Stimulated activated CD4-positive, alpha-beta T cell treated with anti-CD3 and anti-CD28 coated beads, Interleukin-4, amount 100 ng/mL, for 48 hours (primary cell): ENCODE measurements at regions not wholly inside any gene's neighbourhood (a gene's known extent, or its start where the extent isn't known, plus 50 kb on each side); places are given as distances from the start of the nearest gene placed in this dataset.
"Not testable (repeated sequence)": the region's sequence is repeated elsewhere in the genome, so short reads cannot be mapped to it uniquely, and the experiment has no call there.

Source experiments
- DNase-seq, 2 donors: peaks; one replicate each; pipeline ENCODE4 v3.0.0-alpha.2; 2020; ENCODE audit warnings: low read depth in 2 of 2

DNA sequence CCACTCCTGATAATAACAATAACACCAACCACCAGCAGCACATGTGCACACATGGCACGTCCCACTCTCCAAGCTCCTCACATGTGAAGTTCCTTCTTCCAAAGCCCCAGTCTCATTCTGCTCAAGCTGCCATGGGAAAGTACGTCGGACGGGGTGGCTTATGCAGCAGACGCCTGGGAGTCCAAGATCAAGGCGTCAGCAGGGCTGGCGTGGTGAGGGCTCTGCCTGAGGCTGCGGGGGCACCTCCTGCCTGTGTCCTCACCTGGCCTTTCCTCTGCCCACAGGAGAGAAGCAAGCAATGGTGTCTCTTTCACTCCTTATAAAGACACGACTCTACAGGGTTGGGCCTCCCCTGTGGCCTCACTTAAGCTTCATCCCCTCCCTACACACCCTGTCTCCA is 68.8 kb upstream of the INSIG1 start:
- DNase-seq, result no peak

DNA sequence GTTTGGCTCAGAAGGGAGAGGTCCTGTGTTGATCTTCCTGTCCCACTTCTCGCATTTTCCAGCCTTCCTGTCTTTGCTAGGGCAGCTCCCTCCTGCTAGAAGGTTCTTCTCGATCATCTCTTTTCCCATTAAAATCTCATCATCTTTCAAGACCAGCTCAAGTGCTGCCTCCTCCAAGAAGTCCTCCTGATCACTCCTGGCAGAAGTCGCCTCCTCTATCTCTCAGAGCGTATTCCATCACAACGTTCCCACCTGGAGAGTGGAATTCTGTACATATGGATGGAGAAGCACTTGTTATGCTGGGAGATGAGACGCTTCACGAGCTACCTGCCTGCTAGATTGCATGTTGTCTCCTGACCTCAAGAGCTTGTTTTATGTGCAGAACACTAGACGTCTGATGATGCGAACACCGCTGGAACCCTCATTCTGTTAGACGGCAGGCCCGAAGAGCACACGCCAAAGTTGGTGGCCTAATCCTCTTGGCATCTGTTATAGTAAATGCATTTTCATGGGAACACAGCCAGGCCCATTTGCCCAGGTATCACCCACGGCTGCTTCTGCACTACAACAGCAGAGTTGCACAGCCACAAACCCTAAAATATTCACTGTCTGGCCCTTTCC is 68.0 kb upstream of the INSIG1 start:
- DNase-seq, result no peak

DNA sequence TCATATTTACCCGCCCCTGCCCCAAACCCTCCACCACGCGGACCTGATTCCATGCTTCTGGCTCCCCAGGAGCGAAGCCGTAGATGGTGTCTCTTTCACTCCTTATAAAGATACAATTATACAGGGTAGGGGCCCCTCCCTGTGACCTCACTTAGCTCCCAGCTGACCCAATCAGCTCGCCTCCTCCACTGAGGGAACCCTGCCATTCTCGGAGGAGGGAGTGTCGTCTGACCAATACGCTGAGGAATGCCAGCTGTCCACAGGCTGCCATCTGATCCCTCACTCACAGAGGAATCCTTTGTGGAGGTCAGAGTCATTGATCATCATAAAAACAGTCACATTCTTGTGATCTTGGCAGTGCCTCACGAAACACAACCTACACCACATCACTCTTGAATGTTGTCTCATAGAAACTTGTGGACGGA is 67.5 kb upstream of the INSIG1 start:
- no peak for DNase-seq

DNA sequence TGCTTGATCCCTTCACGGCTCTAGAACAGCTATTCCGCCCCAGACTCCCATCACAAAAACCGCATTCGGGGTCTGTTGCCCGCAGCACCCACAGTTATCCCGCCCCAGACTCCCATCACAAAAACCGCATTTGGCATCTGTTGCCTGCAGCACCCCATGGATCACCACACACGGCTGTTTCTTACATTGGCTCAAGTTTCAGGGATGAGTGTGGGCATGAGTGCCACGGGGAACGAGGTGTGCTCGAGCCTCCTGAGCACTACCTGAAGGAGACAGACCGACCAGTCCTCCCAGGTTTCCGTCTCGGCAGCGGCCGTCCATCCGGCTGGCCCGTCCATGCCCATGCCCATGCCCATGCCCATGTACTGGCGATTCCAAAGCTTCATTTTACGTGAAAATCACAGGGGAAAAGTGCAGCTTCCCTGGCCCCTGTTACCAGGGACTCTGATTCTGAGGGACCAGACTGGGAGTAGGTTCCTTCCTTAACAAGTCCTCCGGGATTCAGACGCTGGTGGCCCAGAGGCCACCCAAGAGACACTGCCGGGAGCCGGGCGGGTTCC is 66.4 kb upstream of the INSIG1 start:
- no peak for DNase-seq

DNA sequence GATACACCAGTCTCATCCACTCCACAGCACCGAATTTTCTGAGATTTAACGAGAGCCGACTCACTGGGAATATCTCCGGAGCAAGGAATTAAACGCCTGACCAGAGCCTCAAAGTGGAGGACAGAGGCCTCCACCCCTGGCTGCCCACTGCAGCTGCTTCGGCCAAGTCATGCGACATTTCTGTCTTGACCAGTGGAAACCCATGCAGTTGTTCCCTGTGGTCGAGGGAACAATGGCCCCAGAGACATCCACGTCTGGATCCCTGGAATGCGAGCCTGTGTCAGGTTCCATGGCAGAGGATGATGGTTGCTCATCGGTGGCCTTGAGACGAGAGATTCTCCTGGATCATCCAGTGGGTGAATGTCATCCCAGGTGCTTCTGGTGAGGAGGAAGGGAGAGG is 65.7 kb upstream of the INSIG1 start:
- DNase-seq, result no peak

DNA sequence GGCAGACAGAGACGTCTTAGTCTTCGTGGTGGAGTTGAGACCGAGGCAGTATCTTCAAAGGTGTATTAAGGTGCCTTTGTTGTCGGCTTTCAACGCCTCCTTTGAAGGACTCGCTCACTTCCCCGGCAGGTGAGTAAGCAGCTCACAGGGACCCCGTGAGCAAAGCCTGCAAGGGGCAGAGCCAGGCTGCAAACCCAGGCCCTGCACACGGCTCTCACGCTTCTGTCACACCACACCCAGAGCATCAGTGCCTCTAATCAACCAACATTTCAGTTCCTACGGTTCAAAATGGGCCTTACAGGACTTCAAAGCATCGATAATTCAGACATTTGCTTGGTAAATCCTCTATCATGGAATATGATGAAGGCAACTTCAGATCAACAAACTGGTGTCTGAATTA is 64.8 kb upstream of the INSIG1 start:
- no peak for DNase-seq

DNA sequence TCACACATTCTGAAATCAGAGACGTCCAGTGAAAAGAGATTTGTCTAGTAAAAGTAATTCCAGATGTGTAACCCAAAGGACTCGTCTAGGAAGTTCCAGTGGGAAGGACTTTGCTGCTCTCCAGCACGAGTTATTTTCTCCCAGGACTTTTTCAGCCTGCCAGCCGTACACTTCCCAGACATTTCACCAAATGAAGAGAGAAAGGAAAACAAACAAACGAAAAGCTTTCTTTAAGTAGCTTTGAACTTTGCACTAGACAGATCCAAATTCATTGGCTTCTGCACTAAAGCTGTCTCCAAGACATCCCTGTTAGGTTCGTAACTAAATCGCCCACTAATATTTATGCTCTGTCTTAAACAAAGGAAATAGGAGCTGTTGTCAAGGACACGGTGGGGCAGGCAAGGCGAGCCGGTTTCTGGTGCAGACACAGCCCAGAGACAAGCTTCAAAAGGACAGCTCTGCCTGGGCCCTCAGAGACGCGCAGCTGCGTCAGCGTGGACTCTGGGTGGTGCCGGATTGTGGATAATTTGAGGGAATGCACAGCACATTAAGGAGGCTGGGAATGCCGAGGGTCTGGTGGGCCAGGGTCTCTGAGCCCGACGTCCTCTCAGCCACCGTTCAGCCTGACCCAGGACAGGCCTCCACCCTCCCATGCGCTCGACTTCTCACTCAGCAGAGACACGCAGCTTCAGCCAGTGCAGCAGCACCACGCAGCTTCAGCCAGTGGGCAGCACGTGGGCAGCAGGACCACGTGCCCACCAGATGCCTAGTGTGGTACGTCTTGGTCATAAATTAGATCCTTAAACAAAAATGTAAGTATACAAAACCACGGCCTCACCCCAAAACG is 64.1 kb upstream of the INSIG1 start:
- DNase-seq, result no peak

DNA sequence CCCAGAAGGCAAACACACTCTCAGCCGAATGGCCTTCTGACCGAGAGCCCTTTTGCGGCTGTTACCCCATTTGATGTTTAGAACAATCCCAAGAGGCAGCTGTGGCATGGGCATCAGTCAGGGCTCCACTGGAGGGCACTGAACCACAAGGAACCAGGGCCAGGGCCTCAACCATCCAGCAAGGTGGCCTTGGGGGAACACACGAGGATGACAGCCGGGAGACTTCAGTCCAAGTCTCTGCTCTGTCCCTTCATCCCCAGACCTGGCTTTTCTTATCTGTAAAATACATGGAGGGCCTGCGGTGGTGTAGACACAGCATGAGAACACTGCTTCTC is 63.6 kb upstream of the INSIG1 start:
- no peak for DNase-seq

DNA sequence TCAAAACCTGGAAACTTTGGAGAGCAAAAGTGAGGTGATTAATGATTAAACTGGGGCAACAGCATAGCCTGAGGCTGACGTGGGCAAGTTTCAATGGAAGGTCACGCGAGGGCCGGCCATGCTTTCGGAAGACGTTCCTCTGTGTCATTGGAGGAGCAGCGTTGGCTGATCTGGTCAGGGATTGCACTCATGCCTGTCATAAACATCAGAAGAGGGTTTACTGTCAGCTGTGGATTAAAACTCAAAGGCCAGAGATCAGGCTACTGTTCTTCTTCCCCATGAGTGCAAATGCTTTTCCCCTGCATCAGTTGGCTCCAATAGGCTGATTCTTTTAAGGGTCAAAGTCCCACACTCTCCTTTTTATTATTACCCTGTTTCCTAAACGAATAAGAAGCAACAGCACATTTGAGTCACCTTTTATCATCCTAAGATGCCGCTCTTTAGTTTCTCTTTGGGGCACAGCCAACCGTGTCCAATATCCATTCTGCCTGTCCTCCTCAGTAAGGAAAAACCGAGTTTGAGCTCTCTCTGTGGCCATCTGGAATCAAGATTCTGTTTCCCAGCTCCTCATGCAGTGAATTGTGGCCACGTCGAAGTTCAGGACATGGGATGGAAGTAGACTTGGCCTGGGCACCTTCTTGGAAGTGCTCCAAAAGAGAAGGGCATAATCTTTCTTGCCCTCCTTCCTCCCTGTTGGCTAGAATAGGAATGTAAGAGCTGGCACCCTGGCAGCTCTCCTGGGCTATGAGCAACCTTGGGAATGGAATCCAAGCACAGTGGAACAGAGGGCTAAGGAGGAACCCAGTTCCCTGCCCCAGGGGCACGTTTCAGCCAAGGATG is 62.5 kb upstream of the INSIG1 start:
- DNase-seq, result no peak

DNA sequence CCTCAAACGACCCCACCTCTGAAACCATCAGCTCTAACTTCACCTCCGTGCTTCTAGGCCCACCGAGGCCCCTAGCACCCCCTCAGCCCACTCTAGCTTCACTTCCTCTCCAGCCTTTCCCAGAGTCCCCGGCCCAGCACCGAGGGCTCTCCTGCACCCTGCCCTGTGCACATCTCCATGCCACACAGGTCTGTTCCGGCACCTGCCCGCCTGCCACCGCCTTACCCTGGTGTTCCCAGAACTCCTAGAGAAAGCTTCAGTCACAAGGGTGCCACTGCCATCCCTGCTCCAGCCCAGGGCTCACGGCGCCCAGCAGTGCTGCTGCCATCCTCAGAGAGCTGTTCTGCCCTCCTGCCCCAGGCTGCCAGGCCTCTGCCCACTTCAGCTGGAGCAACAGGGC is 61.3 kb upstream of the INSIG1 start:
- DNase-seq, result no peak

DNA sequence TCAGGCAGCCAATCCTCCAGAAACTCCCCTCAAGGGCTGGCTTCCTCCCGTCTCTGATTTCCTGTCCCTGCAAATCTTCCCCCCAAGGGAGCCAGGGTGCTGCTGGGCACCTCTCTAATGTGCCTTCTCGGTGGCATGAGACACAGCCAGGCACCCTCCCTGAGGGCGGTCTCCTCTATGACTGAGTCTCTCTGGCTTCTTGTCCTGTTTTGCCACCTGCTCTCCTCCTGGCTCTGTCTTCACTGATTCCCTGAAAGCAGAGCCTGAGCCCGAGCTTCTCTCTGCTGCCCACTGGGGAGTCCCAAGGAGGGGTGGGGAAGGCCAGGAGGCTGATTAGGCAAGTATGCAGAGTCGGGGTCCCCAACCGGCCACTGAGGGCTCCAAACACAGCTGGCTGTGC is 60.4 kb upstream of the INSIG1 start:
- no peak for DNase-seq

DNA sequence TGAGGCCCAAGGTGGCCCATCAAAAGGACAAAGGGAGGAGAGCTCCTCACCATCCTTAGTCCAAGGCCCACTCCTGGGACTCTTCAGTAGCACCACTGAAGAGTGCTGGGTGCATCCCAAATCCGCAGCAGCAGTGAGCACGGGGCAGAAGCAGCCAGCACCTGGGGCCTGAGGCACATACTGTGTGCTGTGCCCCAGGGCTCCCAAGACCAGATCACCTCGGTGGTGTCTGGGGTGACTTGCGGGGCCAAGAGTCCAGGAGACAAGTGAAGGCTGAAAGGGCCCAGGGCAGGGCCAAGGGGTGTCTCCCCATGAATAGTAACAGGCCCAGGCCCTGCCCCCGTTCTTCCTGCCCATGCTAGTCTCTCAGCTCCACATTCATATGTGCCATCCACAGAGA is 59.9 kb upstream of the INSIG1 start:
- no peak for DNase-seq

DNA sequence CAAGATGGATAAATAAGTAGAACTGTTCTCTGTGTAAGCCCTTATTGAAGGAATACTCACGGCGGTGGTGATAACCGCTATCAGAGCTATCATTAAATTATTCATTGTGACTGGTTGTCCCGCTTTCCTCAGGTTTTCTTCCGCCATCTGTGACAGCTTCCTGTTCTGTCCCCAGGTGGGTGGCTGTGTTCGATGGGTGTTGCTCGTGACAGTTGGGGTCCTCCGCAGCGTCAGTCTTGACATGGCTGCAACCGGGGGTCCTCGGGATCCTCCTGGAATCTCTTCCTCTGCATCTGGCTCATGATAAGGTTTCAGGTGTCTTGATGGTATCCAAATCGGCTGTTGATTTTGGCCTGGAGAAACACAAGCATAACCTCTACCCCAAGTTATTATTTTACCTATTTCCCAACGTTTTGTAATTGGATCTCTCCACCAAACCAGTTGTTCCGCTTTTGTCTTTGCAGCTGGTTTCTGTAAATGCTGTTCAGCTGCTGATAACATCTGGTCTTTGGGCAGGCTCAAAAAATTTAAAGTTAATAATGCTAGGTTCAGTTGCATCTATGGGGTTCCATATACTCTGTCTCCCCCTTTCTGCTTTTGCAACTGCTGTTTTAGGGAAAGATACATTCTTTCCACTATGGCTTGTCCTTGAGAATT is 58.1 kb upstream of the INSIG1 start:
- not testable (repeated sequence) for DNase-seq

DNA sequence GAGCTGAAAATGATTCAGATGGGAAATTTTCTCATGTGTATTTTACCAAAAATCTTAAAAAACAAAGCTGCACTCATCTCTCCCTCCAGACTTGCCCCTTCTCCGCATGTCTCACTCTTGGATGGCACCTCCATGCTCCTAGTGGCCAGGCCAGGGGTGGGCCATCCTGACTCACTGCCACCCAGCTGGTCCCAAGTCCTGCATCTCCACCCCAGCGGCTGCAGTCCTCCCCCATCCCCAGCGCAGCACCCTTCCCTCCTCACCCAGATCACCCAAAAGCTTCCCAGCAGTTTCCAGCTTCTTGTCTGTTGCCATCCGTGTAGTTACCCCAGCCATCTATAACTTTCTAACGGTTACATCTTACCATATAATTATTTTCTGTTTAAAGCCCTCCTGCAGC is 53.0 kb upstream of the INSIG1 start:
- no peak for DNase-seq

DNA sequence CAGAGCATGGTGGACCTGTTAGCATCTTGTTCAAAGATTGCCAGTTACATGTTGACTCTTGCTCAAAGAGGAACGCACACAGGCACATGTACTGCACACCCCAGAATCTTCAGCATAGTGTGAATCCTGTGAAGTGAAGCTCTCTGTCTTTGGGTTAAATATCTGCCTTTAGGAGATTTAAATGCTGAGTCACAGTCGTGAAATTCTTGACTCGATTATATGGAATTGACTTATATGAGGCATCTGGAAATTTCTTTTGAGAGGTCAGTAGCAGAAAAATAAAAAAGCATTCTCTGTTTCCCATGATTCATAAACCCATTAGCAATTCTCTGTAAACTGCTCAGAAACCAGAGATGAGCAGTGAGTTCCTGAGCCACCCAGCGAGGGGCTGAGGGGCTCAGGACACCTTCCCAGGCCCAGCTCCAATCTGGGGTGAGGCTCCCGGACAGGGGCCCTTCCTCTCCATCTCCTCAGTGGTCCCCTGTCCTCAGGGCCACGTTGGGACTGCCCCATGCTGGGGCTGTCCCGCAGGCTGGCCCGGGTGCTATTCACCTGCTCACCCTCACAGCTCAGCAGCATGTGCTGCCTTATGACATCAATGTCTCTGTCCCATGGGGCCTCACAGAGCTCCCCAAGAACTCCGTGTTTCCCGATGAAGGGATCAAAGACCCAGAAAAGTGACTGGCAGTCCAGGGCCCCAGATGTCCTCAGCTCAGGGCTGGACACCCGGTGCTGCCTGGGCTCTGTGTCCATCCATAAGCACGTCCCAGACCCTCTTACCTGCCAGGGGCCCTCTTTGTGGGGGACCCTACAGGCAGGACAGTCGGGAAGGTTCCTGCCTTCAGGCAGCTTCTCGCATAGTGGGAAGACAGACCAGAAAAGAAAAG is 50.0 kb upstream of the INSIG1 start:
- no peak for DNase-seq
